ENCODE measurements at regions not wholly inside any gene's neighbourhood (a gene's known extent, or its start where the extent isn't known, plus 50 kb on each side); places are given as distances from the start of the nearest gene placed in this dataset.

DNA sequence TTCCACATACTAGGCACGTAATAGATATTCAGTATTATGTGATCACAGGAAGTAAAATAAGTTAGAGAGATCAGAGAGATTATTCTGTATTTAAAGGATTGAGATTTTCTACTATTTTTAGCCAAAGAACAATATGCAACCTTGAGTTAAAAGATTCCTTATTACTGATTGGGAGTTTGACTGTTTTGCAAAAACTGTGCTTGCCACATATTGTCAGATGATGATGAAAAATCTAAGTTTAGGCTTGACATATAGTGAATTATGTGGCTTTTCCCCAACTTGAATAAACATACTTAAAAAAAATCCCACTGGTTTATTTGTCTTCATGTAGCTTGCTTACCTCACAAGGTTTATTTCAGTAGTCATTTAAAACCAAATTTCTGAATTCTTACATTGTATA is 194.4 kb downstream of the KCNRG start:
- TF ChIP-seq, protein P1, sequence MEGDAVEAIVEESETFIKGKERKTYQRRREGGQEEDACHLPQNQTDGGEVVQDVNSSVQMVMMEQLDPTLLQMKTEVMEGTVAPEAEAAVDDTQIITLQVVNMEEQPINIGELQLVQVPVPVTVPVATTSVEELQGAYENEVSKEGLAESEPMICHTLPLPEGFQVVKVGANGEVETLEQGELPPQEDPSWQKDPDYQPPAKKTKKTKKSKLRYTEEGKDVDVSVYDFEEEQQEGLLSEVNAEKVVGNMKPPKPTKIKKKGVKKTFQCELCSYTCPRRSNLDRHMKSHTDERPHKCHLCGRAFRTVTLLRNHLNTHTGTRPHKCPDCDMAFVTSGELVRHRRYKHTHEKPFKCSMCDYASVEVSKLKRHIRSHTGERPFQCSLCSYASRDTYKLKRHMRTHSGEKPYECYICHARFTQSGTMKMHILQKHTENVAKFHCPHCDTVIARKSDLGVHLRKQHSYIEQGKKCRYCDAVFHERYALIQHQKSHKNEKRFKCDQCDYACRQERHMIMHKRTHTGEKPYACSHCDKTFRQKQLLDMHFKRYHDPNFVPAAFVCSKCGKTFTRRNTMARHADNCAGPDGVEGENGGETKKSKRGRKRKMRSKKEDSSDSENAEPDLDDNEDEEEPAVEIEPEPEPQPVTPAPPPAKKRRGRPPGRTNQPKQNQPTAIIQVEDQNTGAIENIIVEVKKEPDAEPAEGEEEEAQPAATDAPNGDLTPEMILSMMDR (IDR thresholded peaks at IDR 0.05): no peak
- TF ChIP-seq POLR2A (IDR thresholded peaks at IDR 0.05) (no peak), EP300 (IDR thresholded peaks at IDR 0.05) (no peak), POLR2AphosphoS5 (IDR thresholded peaks at IDR 0.05) (no peak)
